ENCODE measurements at regions not wholly inside any gene's neighbourhood (a gene's known extent, or its start where the extent isn't known, plus 50 kb on each side); places are given as distances from the start of the nearest gene placed in this dataset.

- H3K4me1 ChIP-seq (ENCODE audit: control insufficient read depth, insufficient read depth, low read length): no peaks in the 10 kb centered on the region
- ChIA-PET POLR2A (no interaction called here), CTCF (no interaction called here)
- no peaks in the 10 kb centered on the region for H3K36me3 ChIP-seq (ENCODE audit: control insufficient read depth in 2 of 2, insufficient read depth in 1 of 2, low read length in 2 of 2)
- TF ChIP-seq ZNF394 (tag by site-specific recombination; IDR thresholded peaks at IDR 0.05; ENCODE audit: borderline replicate concordance) (no peak), ZSCAN5A (tag by site-specific recombination; IDR thresholded peaks at IDR 0.05) (no peak), BCL11B (tag by site-specific recombination; IDR thresholded peaks at IDR 0.05; ENCODE audit: low read depth) (no peak), ZNF621 (tag by site-specific recombination; IDR thresholded peaks at IDR 0.05) (no peak), ZNF311 (tag by site-specific recombination; IDR thresholded peaks at IDR 0.05; ENCODE audit: borderline replicate concordance) (no peak), KLF8 (tag by site-specific recombination; IDR thresholded peaks at IDR 0.05) (no peak), TRIM28 (IDR thresholded peaks at IDR 0.05; ENCODE audit: borderline replicate concordance, low read length) (no peak), ZNF707 (tag by site-specific recombination; IDR thresholded peaks at IDR 0.05) (no peak), ZNF600 (tag by site-specific recombination; IDR thresholded peaks at IDR 0.05) (no peak), ZFP41 (tag by site-specific recombination; IDR thresholded peaks at IDR 0.05; ENCODE audit: borderline replicate concordance) (no peak), INSM2 (tag by site-specific recombination; IDR thresholded peaks at IDR 0.05) (no peak), ZNF645 (tag by site-specific recombination; IDR thresholded peaks at IDR 0.05) (no peak), ZNF354C (tag by site-specific recombination; IDR thresholded peaks at IDR 0.05; ENCODE audit: borderline replicate concordance, low read depth) (no peak), ZBTB44 (tag by site-specific recombination; IDR thresholded peaks at IDR 0.05) (no peak), ZNF747 (tag by site-specific recombination; IDR thresholded peaks at IDR 0.05) (no peak), ZNF2 (tag by site-specific recombination; IDR thresholded peaks at IDR 0.05) (no peak), ZNF16 (tag by site-specific recombination; IDR thresholded peaks at IDR 0.05; ENCODE audit: low read depth) (no peak), HOXC10 (CRISPR knock-in tag; IDR thresholded peaks at IDR 0.05) (no peak)
- H3K9me3 ChIP-seq (ENCODE audit: control insufficient read depth, insufficient read depth, low read depth, low read length): no peaks in the 10 kb centered on the region
- no peak overlapping the region for H3K27ac ChIP-seq (ENCODE audit: extremely low read depth, low read depth, low read length)
- H3K4me3 ChIP-seq (ENCODE audit: low read depth, low read length): no peak overlapping the region
Observed at GRCh38 chr14:44009642-44010041, 497.4 kb downstream of the FSCB start.

- H3K4me1 ChIP-seq (ENCODE audit: control insufficient read depth, insufficient read depth, low read length): no peaks in the 10 kb centered on the region
- no peaks in the 10 kb centered on the region for H3K36me3 ChIP-seq (ENCODE audit: control insufficient read depth in 2 of 2, insufficient read depth in 1 of 2, low read length in 2 of 2)
- H3K27ac ChIP-seq (ENCODE audit: extremely low read depth, low read depth, low read length): no peak overlapping the region
- ChIA-PET CTCF (no interaction called here), POLR2A (no interaction called here)
- no peaks in the 10 kb centered on the region for H3K9me3 ChIP-seq (ENCODE audit: control insufficient read depth, insufficient read depth, low read depth, low read length)
- H3K4me3 ChIP-seq (ENCODE audit: low read depth, low read length): no peak overlapping the region
- no peak for TF ChIP-seq WT1 (tag by site-specific recombination; IDR thresholded peaks at IDR 0.05)
- no peak for TF ChIP-seq ZNF626 (tag by site-specific recombination; IDR thresholded peaks at IDR 0.05)
- no peak for TF ChIP-seq ZNF239 (tag by site-specific recombination; IDR thresholded peaks at IDR 0.05)
- TF ChIP-seq ZNF404 (tag by site-specific recombination; IDR thresholded peaks at IDR 0.05): no peak
- TF ChIP-seq TCF7L2 (IDR thresholded peaks at IDR 0.05; ENCODE audit: borderline replicate concordance, low read depth, low read length): no peak
- TF ChIP-seq INSM2 (tag by site-specific recombination; IDR thresholded peaks at IDR 0.05): no peak
- no peak for TF ChIP-seq ZNF837 (tag by site-specific recombination; IDR thresholded peaks at IDR 0.05)
- no peak for TF ChIP-seq ZNF747 (tag by site-specific recombination; IDR thresholded peaks at IDR 0.05)
- no peak for TF ChIP-seq ZNF184 (tag by site-specific recombination; IDR thresholded peaks at IDR 0.05)
- TF ChIP-seq ZNF280C (tag by site-specific recombination; IDR thresholded peaks at IDR 0.05): no peak
- no peak for TF ChIP-seq BCL11A (tag by site-specific recombination; IDR thresholded peaks at IDR 0.05; ENCODE audit: low read depth)
- TF ChIP-seq ZNF658 (tag by site-specific recombination; IDR thresholded peaks at IDR 0.05): no peak
Observed at GRCh38 chr14:43988989-43989388, 518.1 kb downstream of the FSCB start.

Data from HEK293 (cell line).